GM19351 (cell line): ENCODE measurements at regions not wholly inside any gene's neighbourhood (a gene's known extent, or its start where the extent isn't known, plus 50 kb on each side); places are given as distances from the start of the nearest gene placed in this dataset.

Experiments used
- ATAC-seq: cut with Tn5 transposase; IDR thresholded peaks from one replicate; pipeline ENCODE4 v1.9.1; 2021; ENCODE audit warnings: mild to moderate bottlenecking, moderate library complexity; ENCODE audit not compliant: unreplicated experiment

GRCh38 chr4:124483048-124483906 lies 229.3 kb downstream of the ANKRD50 start:
- ATAC-seq = no peak

- no peak for ATAC-seq
Measured at GRCh38 chr4:124484008-124484407, 228.5 kb downstream of the ANKRD50 start.

- ATAC-seq = no peak
Measured at GRCh38 chr4:124484940-124485339, 227.6 kb downstream of the ANKRD50 start.

GRCh38 chr4:124486423-124486822 lies 226.1 kb downstream of the ANKRD50 start:
- ATAC-seq = no peak

- no peak for ATAC-seq
Measured at GRCh38 chr4:124487651-124488050, 224.9 kb downstream of the ANKRD50 start.

GRCh38 chr4:124491361-124492145 lies 221.0 kb downstream of the ANKRD50 start:
- ATAC-seq = no peak

GRCh38 chr4:124499261-124499660 lies 213.3 kb downstream of the ANKRD50 start:
- no peak for ATAC-seq

GRCh38 chr4:124501576-124501975 lies 211.0 kb downstream of the ANKRD50 start:
- no peak for ATAC-seq

- no peak for ATAC-seq
Measured at GRCh38 chr4:124504431-124504830, 208.1 kb downstream of the ANKRD50 start.

GRCh38 chr4:124505211-124505610 lies 207.3 kb downstream of the ANKRD50 start:
- no peak for ATAC-seq

- ATAC-seq = no peak
Measured at GRCh38 chr4:124509151-124509550, 203.4 kb downstream of the ANKRD50 start.

- ATAC-seq = no peak
Measured at GRCh38 chr4:124514588-124514987, 197.9 kb downstream of the ANKRD50 start.

- ATAC-seq = no peak
Measured at GRCh38 chr4:124515591-124515990, 196.9 kb downstream of the ANKRD50 start.

GRCh38 chr4:124519196-124519595 lies 193.3 kb downstream of the ANKRD50 start:
- ATAC-seq = no peak

GRCh38 chr4:124523816-124524215 lies 188.7 kb downstream of the ANKRD50 start:
- ATAC-seq = no peak

- no peak for ATAC-seq
Measured at GRCh38 chr4:124525524-124525923, 187.0 kb downstream of the ANKRD50 start.

GRCh38 chr4:124526331-124526730 lies 186.2 kb downstream of the ANKRD50 start:
- no peak for ATAC-seq

- ATAC-seq = no peak
Measured at GRCh38 chr4:124526769-124527168, 185.8 kb downstream of the ANKRD50 start.

- ATAC-seq = no peak
Measured at GRCh38 chr4:124527364-124527763, 185.2 kb downstream of the ANKRD50 start.

- no peak for ATAC-seq
Measured at GRCh38 chr4:124529131-124529530, 183.4 kb downstream of the ANKRD50 start.

- no peak for ATAC-seq
Measured at GRCh38 chr4:124530464-124531077, 182.0 kb downstream of the ANKRD50 start.

GRCh38 chr4:124534131-124534530 lies 178.4 kb downstream of the ANKRD50 start:
- ATAC-seq = no peak
